Body of pancreas (tissue), 4 donors: ENCODE measurements at regions not wholly inside any gene's neighbourhood (a gene's known extent, or its start where the extent isn't known, plus 50 kb on each side); places are given as distances from the start of the nearest gene placed in this dataset.

ENCODE experiments used
- ATAC-seq: fragments of 150-250 bp; one replicate; pipeline ENCODE4 v1.9.1; 2016
- DNase-seq, 4 donors: peaks; one replicate each; pipeline ENCODE4 v3.0.0-alpha.2; 2019
- H3K27ac ChIP-seq, 4 donors: fragments of 200-600 bp; sonication (generic); 1 replicate in 3 of 4; 2 replicates in 1 of 4; pipeline versions ENCODE4 v1.5.1 to v1.6.1; 2016 to 2019; ENCODE audit warnings: mild to moderate bottlenecking in 1 of 4, mixed read lengths in 1 of 4, moderate library complexity in 1 of 4
- H3K27me3 ChIP-seq, 2 donors: fragments of 200-600 bp; sonication (generic); one replicate each; pipeline ENCODE4 v1.6.0; 2016; ENCODE audit warnings: mild to moderate bottlenecking in 1 of 2
- H3K36me3 ChIP-seq, 2 donors: fragments of 200-600 bp; sonication (generic); replicated peaks in 1 of 2; 2 replicates each; pipeline ENCODE4 v1.5.1; 2016; ENCODE audit warnings: low read depth in 2 of 2; ENCODE audit not compliant: insufficient read depth in 1 of 2
- H3K4me1 ChIP-seq: fragments of 200-600 bp; sonication (generic); one replicate; pipeline ENCODE4 v1.6.0; 2016
- H3K4me3 ChIP-seq, 2 donors: fragments of 200-600 bp; sonication (generic); 1 replicate in 1 of 2; 2 replicates in 1 of 2; pipeline ENCODE4 v1.5.1; 2016 to 2019
- H3K9me3 ChIP-seq, 3 donors: fragments of 200-600 bp; sonication (generic); 1 replicate in 2 of 3; 2 replicates in 1 of 3; pipeline ENCODE4 v1.5.1; 2016
- CTCF ChIP-seq, 7 experiments: fragments of 450-650 bp in 4 of 7; fragments of 200-600 bp in 3 of 7; sonication (generic) in 3 of 7; IDR thresholded peaks; one replicate each; pipeline ENCODE4 v1.5.1; 2016 to 2019; ENCODE audit warnings: antibody characterized with exemption in 7 of 7
- POLR2A ChIP-seq, 3 donors: fragments of 450-650 bp; IDR thresholded peaks; one replicate each; pipeline ENCODE4 v1.6.1; 2016; ENCODE audit warnings: antibody characterized with exemption in 3 of 3, mild to moderate bottlenecking in 2 of 3
- WGBS, 2 donors: methylation state at CpG; one replicate each; pipeline ENCODE4 v1.1.5; 2017; 5-methylcytosine and 5-hydroxymethylcytosine counted together
- intact Hi-C: fragments of 100-400 bp; cut with DNase I; formaldehyde crosslinking; loops from one replicate; pipeline ENCODE4 v1.15.1; 2023

- Histone ChIP-seq H3K9me3 (no peaks in the 10 kb centered on the region), H3K27ac (no peak overlapping the region), H3K4me1 (no peaks in the 10 kb centered on the region), H3K4me3 (no peak overlapping the region), H3K27me3 (no peaks in the 10 kb centered on the region), H3K36me3 (no peaks in the 10 kb centered on the region)
- TF ChIP-seq CTCF (IDR thresholded peaks at IDR 0.05) (no peak), POLR2A (IDR thresholded peaks at IDR 0.05) (no peak)
- no peak for ATAC-seq
- DNase-seq, result peak in 2 of 4 donors; percentile 1 to 4
- WGBS, 2 donors, result 57 to 63% methylated on average over 4 of the region's 4 CpGs
- intact Hi-C loops, result no loop called here
Measured at GRCh38 chr20:24768201-24768636, 180.8 kb upstream of the CST7 start.

- H3K4me3 ChIP-seq, result no peak overlapping the region
Measured at GRCh38 chr20:24768713-24769601, 180.1 kb upstream of the CST7 start.

GRCh38 chr20:24769878-24770627, 179.0 kb upstream of the CST7 start:
- no peak for ATAC-seq
- peak in 2 of 4 donors; percentile 4 to 5 for DNase-seq

More at GRCh38 chr20:24768713-24769601, 180.1 kb upstream of the CST7 start:
- ATAC-seq (no peak), DNase-seq (peak in 2 of 4 donors; percentile 0 to 6)
- TF ChIP-seq POLR2A (IDR thresholded peaks at IDR 0.05) (no peak), CTCF (IDR thresholded peaks at IDR 0.05) (no peak)
- Histone ChIP-seq H3K27me3 (no peaks in the 10 kb centered on the region), H3K27ac (no peak overlapping the region), H3K4me1 (no peaks in the 10 kb centered on the region), H3K36me3 (no peaks in the 10 kb centered on the region), H3K9me3 (no peaks in the 10 kb centered on the region)
- 79 to 82% methylated on average over 5 to 10 of the region's 10 CpGs for WGBS, 2 donors
- intact Hi-C loops, result no loop called here

More at GRCh38 chr20:24769878-24770627, 179.0 kb upstream of the CST7 start:
- no peak for TF ChIP-seq CTCF (IDR thresholded peaks at IDR 0.05)
- no peak for TF ChIP-seq POLR2A (IDR thresholded peaks at IDR 0.05)
- H3K9me3 ChIP-seq, result no peaks in the 10 kb centered on the region
- H3K27ac ChIP-seq, result no peak overlapping the region
- no peaks in the 10 kb centered on the region for H3K27me3 ChIP-seq
- 89 to 92% methylated on average over 12 to 17 of the region's 18 CpGs for WGBS, 2 donors
- H3K36me3 ChIP-seq, result no peaks in the 10 kb centered on the region
- H3K4me3 ChIP-seq, result no peak overlapping the region
- H3K4me1 ChIP-seq, result no peaks in the 10 kb centered on the region
- intact Hi-C loops, result no loop called here
